K562 (cell line): ENCODE measurements at regions not wholly inside any gene's neighbourhood (a gene's known extent, or its start where the extent isn't known, plus 50 kb on each side); places are given as distances from the start of the nearest gene placed in this dataset.

Source experiments
- ATAC-seq: fragments of 200-7000 bp; cut with Tn5 transposase; 3 replicates; pipeline ENCODE4 v1.9.1; 2020; ENCODE audit warnings: moderate library complexity
- BruUV-seq: library from RNA; stranded (reverse); fragments of 400-500 nt; replicated peaks from 2 replicates; lab custom pipeline; 2021; lab: Mats Ljungman, UMichigan
- CTCF ChIA-PET: fragments of 300-600 bp; formaldehyde crosslinking; extraction: SDS; loops from one replicate; lab custom pipeline; 2021; ENCODE audit warnings: low intra/inter-chr PET ratio; lab: Yijun Ruan, JAX
- POLR2A ChIA-PET: fragments of 300-600, 350-650 bp; sonication (Branson Sonifier 250); formaldehyde crosslinking; extraction: SDS; loops from one replicate; lab custom pipeline; 2021; ENCODE audit warnings: antibody characterized with exemption, inconsistent platforms; lab: Yijun Ruan, JAX
- DNase-seq, 4 experiments: peaks; one replicate each; pipeline versions ENCODE4 v3.0.0 to v3.0.0-alpha.2; 2011 to 2018; ENCODE audit warnings: low spot score in 3 of 4, mixed read lengths in 3 of 4; ENCODE audit errors: extremely low read depth in 1 of 4
- FAIRE-seq: peaks from 2 replicates; lab custom pipeline; 2011; peaks lifted over from hg19 to GRCh38; lab: Jason Lieb, UNC
- H2AFZ ChIP-seq: 2 replicates; pipeline ENCODE4 v1.6.0; 2011; ENCODE audit warnings: low read depth, low read length, control low read depth, inconsistent platforms
- H3K27ac ChIP-seq: fragments of 200-600 bp; 3 replicates; pipeline ENCODE4 v1.8.0; 2011; ENCODE audit warnings: low read depth, mild to moderate bottlenecking, control low read depth, inconsistent platforms, low read length, moderate library complexity, mixed read lengths; ENCODE audit errors: extremely low read depth
- H3K27me3 ChIP-seq, 2 experiments: fragments of 300-600 bp in 1 of 2; 2 replicates in 1 of 2; 3 replicates in 1 of 2; pipeline versions ENCODE4 v1.6.0 to v1.8.0; 2011; ENCODE audit warnings: inconsistent platforms in 2 of 2, low read length in 2 of 2, mild to moderate bottlenecking in 1 of 2, mixed read lengths in 1 of 2, moderate library complexity in 1 of 2; ENCODE audit not compliant: control insufficient read depth in 2 of 2, insufficient read depth in 2 of 2
- H3K36me3 ChIP-seq: fragments of 300-600 bp; 3 replicates; pipeline ENCODE4 v1.8.0; 2011; ENCODE audit warnings: mild to moderate bottlenecking, low read length, inconsistent platforms; ENCODE audit not compliant: control insufficient read depth, insufficient read depth
- H3K4me1 ChIP-seq, 2 experiments: fragments of 200-600 bp in 1 of 2; replicated peaks in 1 of 2; 2 replicates in 1 of 2; 3 replicates in 1 of 2; pipeline versions ENCODE4 v1.5.1 to v1.8.0; 2011; ENCODE audit warnings: inconsistent platforms in 2 of 2, low read length in 2 of 2, mild to moderate bottlenecking in 1 of 2, mixed read lengths in 1 of 2, moderate library complexity in 1 of 2; ENCODE audit not compliant: control insufficient read depth in 2 of 2, insufficient read depth in 2 of 2
- H3K4me2 ChIP-seq: 2 replicates; pipeline ENCODE4 v1.6.1; 2011; ENCODE audit warnings: low read length, control low read depth, inconsistent platforms, mixed read lengths; ENCODE audit not compliant: insufficient read depth
- H3K4me3 ChIP-seq: fragments of 200-600 bp; sonication (generic), shearing (Covaris generic); 2 replicates; pipeline ENCODE4 v1.5.1; 2016; ENCODE audit warnings: control low read depth, inconsistent platforms
- H3K79me2 ChIP-seq: fragments of 200-600 bp; 3 replicates; pipeline ENCODE4 v1.8.0; 2011; ENCODE audit warnings: low read length, inconsistent platforms; ENCODE audit not compliant: control insufficient read depth, insufficient read depth
- H3K9ac ChIP-seq, 2 experiments: 2 replicates each; pipeline versions ENCODE4 v1.6.0 to v1.6.1; 2011; ENCODE audit warnings: low read depth in 2 of 2, low read length in 2 of 2, control low read depth in 1 of 2, inconsistent platforms in 1 of 2, mild to moderate bottlenecking in 1 of 2, mixed read lengths in 1 of 2; ENCODE audit not compliant: insufficient read depth in 1 of 2
- H3K9me1 ChIP-seq: one replicate; pipeline ENCODE4 v1.6.0; 2011; ENCODE audit warnings: inconsistent platforms, mild to moderate bottlenecking, low read length, moderate library complexity; ENCODE audit not compliant: control insufficient read depth, insufficient read depth
- H3K9me3 ChIP-seq: replicated peaks from 2 replicates; pipeline ENCODE4 v1.5.1; 2011; ENCODE audit warnings: low read depth, low read length, inconsistent platforms; ENCODE audit not compliant: control insufficient read depth, insufficient read depth
- H4K20me1 ChIP-seq: replicated peaks from 2 replicates; pipeline ENCODE4 v1.6.1; 2011; ENCODE audit warnings: low read length, inconsistent platforms, mixed read lengths; ENCODE audit not compliant: control insufficient read depth, insufficient read depth
- CHD1 ChIP-seq: fragments of 200-600 bp; sonication (generic); IDR thresholded peaks from one replicate; pipeline ENCODE4 v1.6.1; 2012; ENCODE audit warnings: mild to moderate bottlenecking, moderate library complexity, low read length, inconsistent platforms
- ESRRA ChIP-seq: fragments of 450-650 bp; IDR thresholded peaks from 2 replicates; pipeline ENCODE4 v1.6.1; 2014; ENCODE audit warnings: low read depth, mild to moderate bottlenecking, moderate library complexity, borderline replicate concordance
- FOXJ3 ChIP-seq: sonication (generic); formaldehyde crosslinking; IDR thresholded peaks from 2 replicates; pipeline ENCODE4 v1.4.0; 2020; ENCODE audit warnings: mild to moderate bottlenecking, missing genetic modification reagents
- HMG20A ChIP-seq: fragments of 450-650 bp; formaldehyde crosslinking; conservative IDR thresholded peaks from 2 replicates; pipeline ENCODE4 v1.4.0; 2020; ENCODE audit warnings: mild to moderate bottlenecking, mixed read lengths
- NR2C1 ChIP-seq, 2 experiments: fragments of 450-650 bp; IDR thresholded peaks; 2 replicates each; pipeline ENCODE4 v1.6.1; 2017; ENCODE audit warnings: mild to moderate bottlenecking in 2 of 2, antibody characterized with exemption in 1 of 2, inconsistent platforms in 1 of 2, missing compliant biosample characterization in 1 of 2, missing genetic modification characterization in 1 of 2
- WGBS: fragments of 100-300 bp; shearing (Covaris generic); methylation state at CpG from one replicate; pipeline ENCODE4 v1.1.6; 2016; ENCODE audit warnings: low coverage, mixed read lengths; ENCODE audit not compliant: insufficient coverage; ENCODE audit errors: missing lambda C conversion rate; 5-methylcytosine and 5-hydroxymethylcytosine counted together
- in situ Hi-C: fragments of 300-500 bp; cut with MboI; formaldehyde crosslinking; loops from 4 replicates; pipeline ENCODE4 v1.15.0; 2018; ENCODE audit warnings: inconsistent platforms, mixed read lengths
- intact Hi-C: fragments of 100-400 bp; cut with micrococcal nuclease; formaldehyde crosslinking; loops from 2 replicates; pipeline ENCODE4 v1.14.2; 2022
- TF ChIP-seq, protein P1 (sequence below): fragments of 450-650 bp; IDR thresholded peaks from 2 replicates; pipeline ENCODE4 v1.6.1; 2016; ENCODE audit warnings: mild to moderate bottlenecking, moderate library complexity

DNA sequence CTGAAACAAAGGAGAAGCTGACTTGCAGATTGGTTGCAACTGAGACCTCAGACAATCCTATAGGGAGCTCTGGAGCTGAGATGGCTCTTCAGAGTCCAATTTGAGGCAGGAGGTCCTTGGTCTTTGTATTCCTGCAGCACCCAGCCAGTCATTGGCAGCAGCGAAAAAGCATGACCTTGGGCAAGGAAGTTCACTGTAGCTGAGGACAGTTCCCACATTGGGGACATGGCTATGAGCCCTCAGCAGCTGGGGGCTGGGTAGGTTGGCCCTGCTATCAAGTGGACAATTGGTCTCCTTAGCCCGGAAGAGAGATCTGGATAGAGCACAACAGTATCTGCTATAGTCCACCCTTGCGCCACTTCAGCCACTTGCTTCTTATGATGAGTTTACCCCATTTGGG, 56.9 kb upstream of the ATP6AP2 start:
- H3K4me2 ChIP-seq: no peak overlapping the region
- no TSS peak for BruUV-seq
- H3K9ac ChIP-seq: no peak overlapping the region
- DNase-seq: no peak
- POLR2A ChIA-PET: no interaction called here
- intact Hi-C loops (no loop called here), in situ Hi-C loops (no loop called here)
- H3K4me3 ChIP-seq: no peak overlapping the region
- WGBS: 33% methylated on average over 2 of the region's 3 CpGs
- H3K9me3 ChIP-seq: no peaks in the 10 kb centered on the region
- no peaks in the 10 kb centered on the region for H4K20me1 ChIP-seq
- no peak overlapping the region for H2AFZ ChIP-seq
- H3K27ac ChIP-seq: no peak overlapping the region
- peaks cover 0 to 5% of the 10 kb centered on the region in 2 experiments; a peak in 2 of 5 replicates for H3K4me1 ChIP-seq
- CTCF ChIA-PET: no interaction called here
- no peak for ATAC-seq
- H3K79me2 ChIP-seq: no peaks in the 10 kb centered on the region
- no peaks in the 10 kb centered on the region; the same call in 2 of the 3 replicates for H3K36me3 ChIP-seq
- TF ChIP-seq FOXJ3 (CRISPR knock-in tag): no peak
- TF ChIP-seq HMG20A: no peak
- TF ChIP-seq CHD1: no peak
- TF ChIP-seq, protein P1, sequence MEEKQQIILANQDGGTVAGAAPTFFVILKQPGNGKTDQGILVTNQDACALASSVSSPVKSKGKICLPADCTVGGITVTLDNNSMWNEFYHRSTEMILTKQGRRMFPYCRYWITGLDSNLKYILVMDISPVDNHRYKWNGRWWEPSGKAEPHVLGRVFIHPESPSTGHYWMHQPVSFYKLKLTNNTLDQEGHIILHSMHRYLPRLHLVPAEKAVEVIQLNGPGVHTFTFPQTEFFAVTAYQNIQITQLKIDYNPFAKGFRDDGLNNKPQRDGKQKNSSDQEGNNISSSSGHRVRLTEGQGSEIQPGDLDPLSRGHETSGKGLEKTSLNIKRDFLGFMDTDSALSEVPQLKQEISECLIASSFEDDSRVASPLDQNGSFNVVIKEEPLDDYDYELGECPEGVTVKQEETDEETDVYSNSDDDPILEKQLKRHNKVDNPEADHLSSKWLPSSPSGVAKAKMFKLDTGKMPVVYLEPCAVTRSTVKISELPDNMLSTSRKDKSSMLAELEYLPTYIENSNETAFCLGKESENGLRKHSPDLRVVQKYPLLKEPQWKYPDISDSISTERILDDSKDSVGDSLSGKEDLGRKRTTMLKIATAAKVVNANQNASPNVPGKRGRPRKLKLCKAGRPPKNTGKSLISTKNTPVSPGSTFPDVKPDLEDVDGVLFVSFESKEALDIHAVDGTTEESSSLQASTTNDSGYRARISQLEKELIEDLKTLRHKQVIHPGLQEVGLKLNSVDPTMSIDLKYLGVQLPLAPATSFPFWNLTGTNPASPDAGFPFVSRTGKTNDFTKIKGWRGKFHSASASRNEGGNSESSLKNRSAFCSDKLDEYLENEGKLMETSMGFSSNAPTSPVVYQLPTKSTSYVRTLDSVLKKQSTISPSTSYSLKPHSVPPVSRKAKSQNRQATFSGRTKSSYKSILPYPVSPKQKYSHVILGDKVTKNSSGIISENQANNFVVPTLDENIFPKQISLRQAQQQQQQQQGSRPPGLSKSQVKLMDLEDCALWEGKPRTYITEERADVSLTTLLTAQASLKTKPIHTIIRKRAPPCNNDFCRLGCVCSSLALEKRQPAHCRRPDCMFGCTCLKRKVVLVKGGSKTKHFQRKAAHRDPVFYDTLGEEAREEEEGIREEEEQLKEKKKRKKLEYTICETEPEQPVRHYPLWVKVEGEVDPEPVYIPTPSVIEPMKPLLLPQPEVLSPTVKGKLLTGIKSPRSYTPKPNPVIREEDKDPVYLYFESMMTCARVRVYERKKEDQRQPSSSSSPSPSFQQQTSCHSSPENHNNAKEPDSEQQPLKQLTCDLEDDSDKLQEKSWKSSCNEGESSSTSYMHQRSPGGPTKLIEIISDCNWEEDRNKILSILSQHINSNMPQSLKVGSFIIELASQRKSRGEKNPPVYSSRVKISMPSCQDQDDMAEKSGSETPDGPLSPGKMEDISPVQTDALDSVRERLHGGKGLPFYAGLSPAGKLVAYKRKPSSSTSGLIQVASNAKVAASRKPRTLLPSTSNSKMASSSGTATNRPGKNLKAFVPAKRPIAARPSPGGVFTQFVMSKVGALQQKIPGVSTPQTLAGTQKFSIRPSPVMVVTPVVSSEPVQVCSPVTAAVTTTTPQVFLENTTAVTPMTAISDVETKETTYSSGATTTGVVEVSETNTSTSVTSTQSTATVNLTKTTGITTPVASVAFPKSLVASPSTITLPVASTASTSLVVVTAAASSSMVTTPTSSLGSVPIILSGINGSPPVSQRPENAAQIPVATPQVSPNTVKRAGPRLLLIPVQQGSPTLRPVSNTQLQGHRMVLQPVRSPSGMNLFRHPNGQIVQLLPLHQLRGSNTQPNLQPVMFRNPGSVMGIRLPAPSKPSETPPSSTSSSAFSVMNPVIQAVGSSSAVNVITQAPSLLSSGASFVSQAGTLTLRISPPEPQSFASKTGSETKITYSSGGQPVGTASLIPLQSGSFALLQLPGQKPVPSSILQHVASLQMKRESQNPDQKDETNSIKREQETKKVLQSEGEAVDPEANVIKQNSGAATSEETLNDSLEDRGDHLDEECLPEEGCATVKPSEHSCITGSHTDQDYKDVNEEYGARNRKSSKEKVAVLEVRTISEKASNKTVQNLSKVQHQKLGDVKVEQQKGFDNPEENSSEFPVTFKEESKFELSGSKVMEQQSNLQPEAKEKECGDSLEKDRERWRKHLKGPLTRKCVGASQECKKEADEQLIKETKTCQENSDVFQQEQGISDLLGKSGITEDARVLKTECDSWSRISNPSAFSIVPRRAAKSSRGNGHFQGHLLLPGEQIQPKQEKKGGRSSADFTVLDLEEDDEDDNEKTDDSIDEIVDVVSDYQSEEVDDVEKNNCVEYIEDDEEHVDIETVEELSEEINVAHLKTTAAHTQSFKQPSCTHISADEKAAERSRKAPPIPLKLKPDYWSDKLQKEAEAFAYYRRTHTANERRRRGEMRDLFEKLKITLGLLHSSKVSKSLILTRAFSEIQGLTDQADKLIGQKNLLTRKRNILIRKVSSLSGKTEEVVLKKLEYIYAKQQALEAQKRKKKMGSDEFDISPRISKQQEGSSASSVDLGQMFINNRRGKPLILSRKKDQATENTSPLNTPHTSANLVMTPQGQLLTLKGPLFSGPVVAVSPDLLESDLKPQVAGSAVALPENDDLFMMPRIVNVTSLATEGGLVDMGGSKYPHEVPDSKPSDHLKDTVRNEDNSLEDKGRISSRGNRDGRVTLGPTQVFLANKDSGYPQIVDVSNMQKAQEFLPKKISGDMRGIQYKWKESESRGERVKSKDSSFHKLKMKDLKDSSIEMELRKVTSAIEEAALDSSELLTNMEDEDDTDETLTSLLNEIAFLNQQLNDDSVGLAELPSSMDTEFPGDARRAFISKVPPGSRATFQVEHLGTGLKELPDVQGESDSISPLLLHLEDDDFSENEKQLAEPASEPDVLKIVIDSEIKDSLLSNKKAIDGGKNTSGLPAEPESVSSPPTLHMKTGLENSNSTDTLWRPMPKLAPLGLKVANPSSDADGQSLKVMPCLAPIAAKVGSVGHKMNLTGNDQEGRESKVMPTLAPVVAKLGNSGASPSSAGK: no peak
- TF ChIP-seq ESRRA: no peak
- no peak for TF ChIP-seq NR2C1 (IDR thresholded peaks at IDR 0.05)
- no peak for TF ChIP-seq NR2C1 (tag; IDR thresholded peaks at IDR 0.05)
- H3K9me1 ChIP-seq: no peaks in the 10 kb centered on the region
- H3K27me3 ChIP-seq: peaks cover 0 to 6% of the 10 kb centered on the region in 2 experiments; a peak in 1 of 5 replicates
- FAIRE-seq: no peak
